Lower leg skin (tissue), 3 donors: ENCODE measurements at regions not wholly inside any gene's neighbourhood (a gene's known extent, or its start where the extent isn't known, plus 50 kb on each side); places are given as distances from the start of the nearest gene placed in this dataset.
"Not testable (repeated sequence)": the region's sequence is repeated elsewhere in the genome, so short reads cannot be mapped to it uniquely, and the experiment has no call there.

Source experiments
- DNase-seq, 2 donors: peaks; one replicate each; pipeline ENCODE4 v3.0.0-alpha.2; 2019; ENCODE audit warnings: low spot score in 2 of 2
- H3K4me3 ChIP-seq: fragments of 200-600 bp; sonication (generic); 2 replicates; pipeline ENCODE4 v1.5.1; 2017; ENCODE audit warnings: mild to moderate bottlenecking, low read depth; ENCODE audit not compliant: poor library complexity, severe bottlenecking
- WGBS, 2 donors: methylation state at CpG; one replicate each; pipeline ENCODE4 v1.1.5; 2018; 5-methylcytosine and 5-hydroxymethylcytosine counted together
- intact Hi-C: fragments of 100-400 bp; cut with DNase I; formaldehyde crosslinking; loops from one replicate; pipeline ENCODE4 v1.15.0; 2023; ENCODE audit warnings: low total_unique reads

DNA sequence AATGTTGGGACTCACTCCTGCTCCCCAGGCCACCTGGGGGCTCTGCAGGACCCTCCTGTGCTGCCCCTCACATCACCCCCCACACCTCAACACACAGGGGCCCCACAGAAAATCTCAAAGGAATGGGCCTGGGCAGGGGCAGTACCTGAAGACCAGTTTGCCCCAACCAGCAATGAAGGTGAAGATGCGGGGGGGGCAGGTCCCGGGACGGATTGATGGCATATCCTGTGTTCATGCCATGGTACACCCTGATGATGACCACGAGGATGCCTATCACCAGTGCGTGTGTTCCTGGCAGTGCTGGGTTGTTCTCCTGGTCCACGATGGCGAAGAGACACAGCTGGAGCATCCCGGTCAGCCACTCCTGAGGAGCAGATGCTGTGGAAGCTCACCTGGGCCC is 663.0 kb downstream of the FOXD4L5 start:
- H3K4me3 ChIP-seq, intact Hi-C loops: not testable (repeated sequence)
- DNase-seq: peak in 1 of 2 donors; percentile 84
- 96 to 100% methylated on average over 4 to 5 of the region's 8 CpGs for WGBS, 2 donors
